ENCODE measurements at regions not wholly inside any gene's neighbourhood (a gene's known extent, or its start where the extent isn't known, plus 50 kb on each side); places are given as distances from the start of the nearest gene placed in this dataset.
"Not testable (repeated sequence)": the region's sequence is repeated elsewhere in the genome, so short reads cannot be mapped to it uniquely, and the experiment has no call there.

DNA sequence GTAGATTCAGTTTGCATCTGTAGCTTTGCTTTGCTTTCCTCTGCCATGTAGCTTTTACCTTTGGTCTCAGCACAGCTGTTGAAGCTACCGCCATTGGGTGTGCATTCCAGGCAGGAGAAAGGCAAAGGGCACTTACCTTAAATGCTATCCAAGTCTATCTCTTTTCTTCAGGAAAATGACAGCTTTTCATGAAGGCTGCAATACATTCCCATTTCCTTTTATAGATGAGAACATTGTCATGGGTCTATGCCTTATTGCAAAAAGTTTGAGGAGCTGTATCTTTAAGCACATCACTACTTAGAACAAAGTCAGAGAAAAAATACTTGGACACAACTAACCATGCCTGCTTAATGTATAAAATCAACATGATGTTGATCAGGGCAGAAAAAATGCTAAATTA is 266.8 kb downstream of the DOK5 start:
- H3K4me1 Mint-ChIP-seq, result no peaks in the 10 kb centered on the region
- H3K9me3 Mint-ChIP-seq, result peaks cover 3% of the 10 kb centered on the region
- H3K36me3 Mint-ChIP-seq (ENCODE audit: low read depth), result no peaks in the 10 kb centered on the region
- H3K27me3 Mint-ChIP-seq (ENCODE audit: low read depth), result no peaks in the 10 kb centered on the region
- no peak for TF ChIP-seq CTCF (IDR thresholded peaks at IDR 0.05; ENCODE audit: unreplicated experiment in 3 of 3)
- H3K4me3 Mint-ChIP-seq, result no peak overlapping the region
- H3K27ac Mint-ChIP-seq, result no peak overlapping the region

GRCh38 chr20:54736421-54736820 is 261.0 kb downstream of the DOK5 start:
- Mint-ChIP-seq H3K4me1 (no peaks in the 10 kb centered on the region), H3K36me3 (ENCODE audit: low read depth) (no peaks in the 10 kb centered on the region), H3K9me3 (no peaks in the 10 kb centered on the region), H3K4me3 (no peak overlapping the region), H3K27me3 (ENCODE audit: low read depth) (no peaks in the 10 kb centered on the region), H3K27ac (no peak overlapping the region)
- no peak for TF ChIP-seq CTCF (IDR thresholded peaks at IDR 0.05; ENCODE audit: unreplicated experiment in 3 of 3)

GRCh38 chr20:54733687-54734086 is 258.3 kb downstream of the DOK5 start:
- Mint-ChIP-seq H3K4me3 (no peak overlapping the region), H3K36me3 (ENCODE audit: low read depth) (no peaks in the 10 kb centered on the region), H3K4me1 (no peaks in the 10 kb centered on the region), H3K27ac (no peak overlapping the region), H3K9me3 (no peaks in the 10 kb centered on the region), H3K27me3 (ENCODE audit: low read depth) (no peaks in the 10 kb centered on the region)
- no peak for TF ChIP-seq CTCF (IDR thresholded peaks at IDR 0.05; ENCODE audit: unreplicated experiment in 3 of 3)

GRCh38 chr20:54727490-54727889 is 252.1 kb downstream of the DOK5 start:
- H3K4me3 Mint-ChIP-seq, result no peak overlapping the region
- no peaks in the 10 kb centered on the region for H3K27me3 Mint-ChIP-seq (ENCODE audit: low read depth)
- no peak overlapping the region for H3K27ac Mint-ChIP-seq
- no peaks in the 10 kb centered on the region for H3K4me1 Mint-ChIP-seq
- no peaks in the 10 kb centered on the region for H3K36me3 Mint-ChIP-seq (ENCODE audit: low read depth)
- H3K9me3 Mint-ChIP-seq, result no peaks in the 10 kb centered on the region
- no peak for TF ChIP-seq CTCF (IDR thresholded peaks at IDR 0.05; ENCODE audit: unreplicated experiment in 3 of 3)

DNA sequence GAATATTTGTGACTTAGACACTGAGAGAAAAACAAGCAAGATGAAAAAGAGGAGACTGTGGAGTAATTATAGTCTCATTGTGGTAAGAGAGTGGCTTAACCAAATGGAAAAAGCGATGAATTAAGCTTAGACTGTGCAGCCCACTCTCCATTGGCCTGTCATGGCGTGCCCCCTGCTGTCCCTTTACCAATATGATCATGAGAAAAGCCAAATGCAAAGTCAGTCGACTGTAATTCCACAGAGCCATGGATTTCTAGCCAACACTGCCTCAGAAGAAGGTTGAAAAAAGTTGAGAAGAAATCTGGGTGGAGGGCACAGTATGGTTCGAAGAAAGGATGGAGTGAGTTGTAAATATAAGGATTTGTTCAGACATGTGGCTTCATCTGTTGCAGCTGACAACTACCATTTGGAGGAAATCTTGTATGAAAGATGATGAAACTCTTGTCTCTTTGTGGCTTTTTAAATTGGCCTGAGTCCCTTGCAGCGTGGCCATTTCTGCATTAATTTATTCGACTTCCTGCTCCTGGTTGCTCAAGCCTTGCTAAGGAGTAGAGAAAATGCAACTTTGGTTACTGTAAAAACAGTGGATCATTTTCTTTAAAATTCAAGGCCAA is 251.4 kb downstream of the DOK5 start:
- no peaks in the 10 kb centered on the region for H3K27me3 Mint-ChIP-seq (ENCODE audit: low read depth)
- no peaks in the 10 kb centered on the region for H3K9me3 Mint-ChIP-seq
- no peaks in the 10 kb centered on the region for H3K4me1 Mint-ChIP-seq
- H3K4me3 Mint-ChIP-seq, result no peak overlapping the region
- no peak for TF ChIP-seq CTCF (IDR thresholded peaks at IDR 0.05; ENCODE audit: unreplicated experiment in 3 of 3)
- no peaks in the 10 kb centered on the region for H3K36me3 Mint-ChIP-seq (ENCODE audit: low read depth)
- H3K27ac Mint-ChIP-seq, result no peak overlapping the region

- not testable (repeated sequence) for H3K27ac Mint-ChIP-seq, H3K4me3 Mint-ChIP-seq, H3K4me1 Mint-ChIP-seq
Observed at GRCh38 chr20:54725266-54725665, 249.9 kb downstream of the DOK5 start.

More at GRCh38 chr20:54725266-54725665, 249.9 kb downstream of the DOK5 start:
- H3K36me3 Mint-ChIP-seq (ENCODE audit: low read depth); H3K9me3 Mint-ChIP-seq; H3K27me3 Mint-ChIP-seq (ENCODE audit: low read depth): not testable (repeated sequence)
